ENCODE measurements at regions not wholly inside any gene's neighbourhood (a gene's known extent, or its start where the extent isn't known, plus 50 kb on each side); places are given as distances from the start of the nearest gene placed in this dataset.
"Not testable (repeated sequence)": the region's sequence is repeated elsewhere in the genome, so short reads cannot be mapped to it uniquely, and the experiment has no call there.

DNA sequence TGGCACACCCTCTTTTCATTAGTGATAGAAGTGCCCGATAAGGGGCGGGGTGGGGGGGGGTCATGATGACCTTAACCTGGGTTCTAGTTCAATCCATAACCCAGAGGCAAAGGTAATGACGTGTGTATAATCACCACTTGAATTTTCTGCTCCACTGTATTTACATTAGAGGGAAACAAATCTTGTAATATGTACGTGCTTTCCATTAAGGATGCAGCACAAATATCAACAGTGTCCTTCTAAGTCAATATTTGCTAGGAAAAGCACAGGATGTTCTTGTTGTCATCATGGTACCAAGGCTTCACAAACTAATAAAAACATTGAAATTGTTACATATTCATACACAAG is 121.2 kb upstream of the SLC38A2 start:
- FAIRE-seq (no peak), DNase-seq (ENCODE audit: low spot score) (no peak)

DNA sequence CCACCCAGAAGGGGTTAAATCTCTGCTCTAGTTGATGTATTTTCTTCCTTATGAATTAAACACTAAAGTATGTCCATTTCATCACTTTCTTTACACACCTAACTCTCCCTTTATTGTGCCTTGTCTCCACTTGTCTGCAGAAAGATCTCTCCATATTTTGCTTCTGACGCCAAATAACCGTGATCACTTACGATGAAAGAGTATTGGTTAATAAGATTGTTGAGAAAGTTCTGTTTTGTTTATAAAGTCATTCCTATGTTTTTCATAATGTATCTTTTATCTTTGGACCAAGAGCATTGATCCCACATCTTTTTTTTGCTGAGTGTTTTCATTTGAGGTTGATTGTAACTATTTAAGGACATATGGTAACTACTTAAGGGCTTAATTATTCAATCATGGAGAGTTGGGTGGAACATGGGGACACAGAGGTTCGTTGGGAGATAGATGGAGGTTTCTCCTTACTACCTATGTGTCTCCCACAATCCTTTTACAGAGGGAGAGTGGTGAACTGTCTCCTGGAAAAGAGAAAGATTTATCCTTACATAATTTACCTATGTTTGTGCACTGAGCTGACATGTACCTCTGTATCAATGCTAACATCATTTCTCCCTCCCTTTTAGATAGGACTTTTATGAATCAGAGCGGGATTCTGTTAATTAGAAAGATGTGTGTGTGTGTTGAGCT is 120.7 kb upstream of the SLC38A2 start:
- FAIRE-seq (no peak), DNase-seq (ENCODE audit: low spot score) (no peak)

DNA sequence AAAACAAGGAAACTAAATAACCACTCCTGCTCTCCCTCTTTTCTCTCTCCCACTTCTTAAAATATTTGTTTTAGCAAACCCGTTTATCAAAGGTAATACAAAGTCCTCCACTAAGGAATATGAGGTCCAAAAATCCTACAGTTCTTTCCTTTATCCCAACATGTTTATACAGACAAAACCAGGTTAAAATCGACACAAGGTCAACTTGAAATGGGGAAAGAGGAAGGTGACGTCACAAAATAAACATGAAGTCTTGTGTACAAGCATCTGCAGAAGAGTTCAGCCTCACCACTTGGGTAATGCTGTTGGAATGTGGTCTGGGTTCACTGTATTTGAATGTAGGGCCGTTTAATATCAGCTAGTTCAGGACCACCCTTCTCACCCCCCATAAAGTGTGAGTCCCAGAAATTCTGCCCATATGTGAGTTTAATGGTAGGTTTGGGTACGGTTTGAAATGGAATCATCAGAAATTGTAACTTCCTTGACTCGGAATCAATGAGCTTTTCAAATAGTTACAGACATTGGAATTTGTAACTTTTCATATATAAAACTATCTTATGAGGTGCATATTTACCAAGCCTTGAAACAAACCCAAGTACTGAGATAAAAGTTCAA is 120.0 kb upstream of the SLC38A2 start:
- peak; percentile 51 for DNase-seq (ENCODE audit: low spot score)
- no peak for FAIRE-seq

DNA sequence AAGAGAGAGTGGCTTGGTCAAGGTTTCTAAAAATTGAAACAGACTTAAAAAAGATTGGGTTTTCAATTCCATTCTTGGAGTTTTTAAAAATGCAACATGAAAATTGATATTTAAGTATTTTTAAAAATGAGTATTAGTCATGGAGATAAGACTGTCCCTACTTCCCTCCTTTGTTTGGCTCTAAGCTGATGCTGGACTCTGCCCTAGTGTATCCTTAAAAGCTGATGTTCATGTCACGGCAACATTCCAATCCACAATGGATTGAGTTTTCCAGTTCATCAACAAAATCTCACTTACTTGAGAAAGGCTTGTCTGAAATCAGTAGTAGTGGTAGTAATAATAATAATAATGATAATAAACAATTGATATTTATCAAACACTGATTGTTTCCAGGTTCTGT is 119.0 kb upstream of the SLC38A2 start:
- no peak for FAIRE-seq
- no peak for DNase-seq (ENCODE audit: low spot score)

DNA sequence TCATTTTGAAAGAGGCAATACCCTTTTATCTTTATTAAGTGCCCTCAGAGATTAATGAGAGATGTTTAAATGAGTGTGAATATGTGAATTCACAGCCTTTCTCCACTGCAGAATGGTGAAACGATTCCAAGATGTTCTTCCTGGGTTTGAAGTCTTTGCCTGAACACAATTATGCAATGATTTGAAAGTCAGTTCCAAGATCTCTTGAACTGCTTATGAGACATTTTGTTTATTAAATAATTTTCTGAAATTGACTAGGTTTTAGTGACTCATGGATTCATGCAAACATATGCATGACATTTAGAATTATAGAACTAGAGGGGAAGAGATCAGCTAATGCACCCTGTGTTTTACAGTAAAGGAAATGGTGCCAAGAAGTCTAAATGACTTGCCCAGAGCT is 118.1 kb upstream of the SLC38A2 start:
- DNase-seq (ENCODE audit: low spot score), result no peak
- no peak for FAIRE-seq

DNA sequence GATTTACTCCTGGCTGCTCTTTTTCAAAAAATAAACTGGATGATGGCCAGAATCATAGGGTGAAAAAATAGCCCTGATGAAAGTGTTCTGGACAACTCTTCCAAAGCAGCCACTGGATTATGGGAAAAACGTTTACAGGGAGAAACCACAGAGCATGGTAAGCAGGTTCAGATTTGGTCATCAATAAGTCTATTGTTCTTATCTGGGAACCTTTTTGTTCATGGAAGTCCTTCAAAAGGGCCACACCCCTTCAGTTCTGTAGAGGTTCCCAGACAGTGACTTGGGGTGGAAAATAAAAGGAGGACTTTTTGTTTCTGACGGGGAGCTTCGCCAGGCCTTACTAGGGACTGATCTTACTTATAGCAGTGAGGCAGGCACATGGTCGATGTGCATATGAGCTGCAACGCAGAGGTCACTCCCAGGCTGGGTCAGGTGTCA is 117.4 kb upstream of the SLC38A2 start:
- peak; percentile 35 for DNase-seq (ENCODE audit: low spot score)
- FAIRE-seq, result no peak

DNA sequence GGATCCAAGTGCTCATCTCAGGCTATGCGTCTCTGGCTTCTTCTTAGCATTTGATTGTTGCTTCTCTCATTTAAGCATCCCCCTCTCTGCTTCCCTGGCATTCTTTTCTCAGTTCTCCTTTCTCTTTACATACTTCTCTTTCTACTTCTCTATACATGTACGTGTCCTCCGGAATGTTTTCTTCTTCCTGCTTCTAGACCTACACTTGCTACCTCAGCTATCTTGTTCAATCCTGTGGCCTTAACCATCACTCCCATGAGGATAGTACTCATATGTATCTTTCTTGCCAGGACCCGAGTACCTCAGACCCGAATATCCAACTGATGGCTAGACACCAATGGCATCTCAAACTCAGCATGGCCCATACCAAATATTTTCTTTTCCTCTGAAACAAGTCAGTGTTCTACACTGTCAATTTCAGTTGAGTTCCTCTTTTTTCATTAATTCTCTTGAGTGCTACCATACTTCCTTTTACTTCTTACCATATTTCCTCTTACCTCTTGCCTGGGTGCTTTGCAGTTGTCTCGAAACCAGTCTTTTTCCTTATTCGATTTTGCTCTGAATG is 115.1 kb upstream of the SLC38A2 start:
- no peak for FAIRE-seq
- DNase-seq (ENCODE audit: low spot score), result no peak

DNA sequence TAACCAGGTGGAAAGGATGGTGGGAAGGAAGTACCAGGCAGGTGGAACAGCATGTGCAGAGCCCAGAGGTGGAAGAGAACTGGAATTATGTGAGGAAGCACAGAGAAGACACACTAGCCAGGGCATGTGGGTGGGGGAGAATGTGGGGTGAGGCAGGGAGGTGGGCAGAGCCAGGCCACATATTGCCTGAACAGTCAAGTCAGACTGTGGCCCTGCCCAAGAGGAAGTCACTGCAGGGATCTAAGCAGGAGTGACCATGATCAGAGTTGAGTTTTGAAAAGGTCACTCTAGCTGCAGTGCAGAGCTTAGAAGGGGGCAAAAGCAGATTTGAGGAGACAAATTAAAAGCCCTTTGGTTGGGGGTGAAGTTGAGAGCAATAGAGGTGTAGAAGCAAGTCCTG is 114.0 kb upstream of the SLC38A2 start:
- no peak for FAIRE-seq
- no peak for DNase-seq (ENCODE audit: low spot score)

DNA sequence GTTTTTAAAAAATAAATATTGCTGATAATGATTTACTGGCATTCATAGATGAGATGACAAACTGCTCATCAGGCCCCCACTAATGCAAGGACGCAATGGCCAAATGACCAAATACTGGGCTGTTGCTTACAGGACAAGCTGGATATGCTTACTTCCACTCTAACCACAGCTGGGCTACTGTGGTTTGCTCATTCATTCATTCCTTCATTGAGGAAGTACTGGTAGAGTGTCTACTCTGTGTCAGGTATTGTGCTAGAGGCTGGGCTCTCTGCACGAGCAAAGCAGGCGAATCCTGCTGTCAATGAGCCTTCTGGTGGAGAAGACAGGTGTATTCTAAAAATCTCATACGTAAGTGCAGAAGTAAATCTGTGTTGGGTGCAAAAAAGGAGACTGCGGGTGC is 113.3 kb upstream of the SLC38A2 start:
- no peak for FAIRE-seq
- DNase-seq (ENCODE audit: low spot score), result no peak

DNA sequence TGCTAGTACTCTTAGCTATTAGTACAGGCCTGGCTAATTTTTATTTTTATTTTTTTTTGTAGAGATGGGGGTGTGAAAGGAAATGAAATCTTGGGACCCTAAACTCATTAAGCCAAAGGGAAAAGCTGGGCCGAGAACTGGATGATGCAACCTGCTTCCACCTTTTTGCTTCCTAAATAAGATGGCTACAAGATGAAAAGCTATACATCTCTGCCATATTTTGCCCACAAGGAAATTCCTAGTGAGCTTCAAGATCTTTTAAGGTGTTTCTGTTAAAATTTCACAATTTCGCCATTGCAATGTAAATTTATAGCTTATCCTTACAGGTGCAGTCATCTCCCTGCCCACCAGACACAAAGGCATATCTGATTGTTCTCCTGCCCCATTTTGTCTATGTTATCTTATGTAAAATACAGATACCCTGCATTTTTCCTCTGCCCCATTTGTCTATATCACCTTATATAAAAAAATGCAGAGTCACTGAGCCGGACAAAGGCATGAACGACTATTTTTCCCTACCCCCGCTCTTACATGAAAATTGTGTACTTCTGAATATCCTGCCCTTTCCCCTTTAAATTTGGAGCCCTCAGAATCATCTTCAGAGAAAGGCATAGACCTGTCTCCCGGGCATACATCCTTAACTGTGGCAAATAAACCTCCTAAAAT is 112.0 kb upstream of the SLC38A2 start:
- FAIRE-seq (no peak), DNase-seq (ENCODE audit: low spot score) (no peak)

DNA sequence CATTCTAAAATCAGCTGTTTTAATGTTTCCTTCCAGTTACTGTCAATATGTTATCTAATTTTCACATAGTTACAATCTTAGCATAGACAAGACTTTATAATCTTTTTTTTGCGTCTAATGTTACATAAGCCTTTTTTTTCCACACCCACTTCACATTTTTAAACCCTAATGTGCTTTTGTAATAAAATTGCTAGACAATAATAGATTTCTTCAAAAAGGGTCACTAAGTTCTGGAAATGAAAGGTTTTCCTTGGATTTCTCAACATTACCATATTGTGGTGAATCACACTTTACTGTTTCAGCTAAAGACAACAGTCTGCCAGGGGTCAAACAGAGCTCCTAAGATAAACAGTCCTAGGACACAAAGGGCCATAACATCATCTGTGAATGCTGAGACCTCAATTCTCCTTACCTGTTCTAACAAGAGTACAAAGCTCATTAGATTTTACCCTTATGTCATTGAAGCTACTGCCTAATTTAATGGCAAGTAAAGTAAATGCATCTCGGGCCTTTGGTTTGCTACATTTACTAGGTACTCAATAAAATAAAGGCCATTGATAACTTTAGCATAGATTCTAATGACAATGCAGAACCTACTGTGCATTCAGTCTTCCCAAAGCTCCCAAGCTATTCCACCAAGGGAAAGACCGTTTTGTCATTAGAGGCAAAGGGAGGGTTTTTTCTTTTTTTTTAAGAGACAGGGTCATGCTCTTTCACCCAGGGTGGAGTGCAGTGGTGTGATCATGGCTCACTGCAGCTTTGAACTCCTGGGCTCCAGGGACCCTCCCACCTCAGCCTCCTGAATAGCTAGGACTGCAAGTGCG is 111.2 kb upstream of the SLC38A2 start:
- DNase-seq (ENCODE audit: low spot score) (no peak), FAIRE-seq (no peak)

DNA sequence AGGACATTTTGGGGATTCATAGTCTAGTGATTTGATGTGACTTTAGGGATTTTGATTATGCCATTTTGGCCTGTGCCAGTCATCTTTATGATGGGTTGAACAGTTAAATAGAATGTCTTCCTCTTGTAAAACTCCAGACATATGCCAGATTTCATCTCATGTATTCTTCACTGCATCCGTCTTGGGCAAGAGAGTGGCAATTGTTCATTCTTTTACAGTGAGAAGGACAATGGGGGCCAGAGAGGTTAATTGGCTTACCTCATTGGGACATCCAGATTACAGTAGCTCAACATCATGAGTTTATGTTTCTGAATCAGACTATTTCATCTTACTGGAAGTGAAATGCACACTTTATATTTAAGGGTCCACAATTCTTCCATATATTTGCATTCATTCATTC is 108.2 kb upstream of the SLC38A2 start:
- no peak for DNase-seq (ENCODE audit: low spot score)

DNA sequence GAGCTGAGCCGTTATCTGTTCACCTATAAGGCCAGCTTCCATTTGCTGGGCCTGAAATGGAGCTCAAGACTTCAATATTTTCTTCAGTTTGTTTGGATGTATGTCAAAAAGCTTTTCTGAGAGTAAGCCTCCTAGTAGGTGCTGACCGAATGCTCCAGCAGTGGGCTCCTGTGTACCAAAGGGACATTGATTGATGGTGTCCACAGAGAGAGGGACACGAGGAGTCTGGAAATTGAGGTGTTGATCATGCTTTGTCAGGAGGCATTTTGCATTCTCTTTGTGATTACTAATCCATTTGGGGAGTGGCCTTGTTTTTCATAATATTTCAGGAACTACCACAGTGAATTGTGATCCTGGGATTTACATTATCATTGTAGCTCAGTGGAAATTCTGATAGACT is 107.7 kb upstream of the SLC38A2 start:
- no peak for DNase-seq (ENCODE audit: low spot score)
- FAIRE-seq, result no peak

More for the DNA sequence above, 108.2 kb upstream of the SLC38A2 start:
- no peak for FAIRE-seq

DNA sequence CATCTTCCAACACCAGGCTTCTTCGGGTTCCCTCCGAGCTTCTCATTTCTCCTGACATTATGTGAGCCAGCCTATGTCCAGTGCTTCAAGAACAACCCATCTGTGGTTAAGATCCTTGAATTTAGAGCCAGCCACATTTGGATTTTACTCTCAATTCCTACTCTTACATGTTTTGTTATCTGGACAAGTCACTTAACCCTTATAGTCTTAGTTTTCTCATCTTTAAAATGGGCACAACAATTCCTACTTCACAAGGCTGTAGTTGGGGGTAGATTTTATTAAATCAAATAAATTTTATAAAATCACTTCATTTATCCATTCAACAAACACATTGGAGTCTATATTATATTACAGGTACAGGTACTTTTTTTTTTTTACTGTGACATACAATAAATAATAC is 105.5 kb upstream of the SLC38A2 start:
- no peak for FAIRE-seq
- no peak for DNase-seq (ENCODE audit: low spot score)

DNA sequence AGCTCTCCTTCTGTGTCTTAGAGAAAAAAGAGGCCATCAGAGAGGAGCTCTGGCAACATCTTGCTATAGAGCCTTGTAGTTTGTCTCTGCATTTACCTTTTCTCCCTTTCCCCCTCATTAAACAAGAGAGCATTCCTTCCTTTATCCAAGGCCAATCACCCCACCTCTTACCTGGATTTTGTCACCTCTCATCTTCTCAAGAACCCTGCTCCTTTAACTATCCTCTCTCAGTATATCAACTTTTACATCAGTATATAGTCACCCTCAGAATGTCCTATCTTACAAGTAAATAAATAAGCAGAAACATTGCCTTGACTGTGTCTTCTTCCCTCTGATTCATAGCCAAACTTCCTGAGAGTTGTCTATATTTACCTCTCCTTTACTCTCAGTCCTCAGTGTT is 105.0 kb upstream of the SLC38A2 start:
- no peak for DNase-seq (ENCODE audit: low spot score)
- no peak for FAIRE-seq

DNA sequence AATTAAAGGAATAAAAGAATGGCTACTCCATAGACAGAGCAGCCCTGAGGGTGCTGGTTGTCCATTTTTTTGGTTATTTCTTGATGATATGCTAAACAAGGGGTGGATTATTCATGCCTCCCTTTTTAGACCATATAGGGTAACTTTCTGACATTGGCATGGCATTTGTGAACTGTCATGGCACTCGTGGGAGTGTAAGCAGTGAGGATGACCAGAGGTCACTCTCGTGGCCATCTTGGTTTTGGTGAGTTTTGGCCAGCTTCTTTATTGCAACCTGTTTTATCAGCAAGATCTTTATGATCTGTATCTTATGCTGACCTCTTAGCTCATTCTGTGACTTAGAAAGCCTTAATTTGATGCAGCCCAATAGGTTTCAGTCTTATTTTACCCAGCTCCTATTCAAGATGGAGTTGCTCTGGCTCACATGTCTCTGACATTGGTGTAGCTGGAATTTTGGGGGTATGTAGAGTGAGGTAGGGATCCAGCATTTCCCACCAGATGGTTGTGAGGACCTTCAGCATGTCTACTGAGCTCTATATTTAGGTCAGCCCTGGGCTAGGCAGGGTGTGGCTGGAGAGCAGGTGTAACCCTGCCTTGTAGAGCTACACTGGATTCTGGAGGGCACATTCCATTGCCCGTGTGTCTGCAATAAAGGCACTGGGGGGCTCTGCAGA is 103.5 kb upstream of the SLC38A2 start:
- DNase-seq (ENCODE audit: low spot score), result no peak
- FAIRE-seq, result no peak

DNA sequence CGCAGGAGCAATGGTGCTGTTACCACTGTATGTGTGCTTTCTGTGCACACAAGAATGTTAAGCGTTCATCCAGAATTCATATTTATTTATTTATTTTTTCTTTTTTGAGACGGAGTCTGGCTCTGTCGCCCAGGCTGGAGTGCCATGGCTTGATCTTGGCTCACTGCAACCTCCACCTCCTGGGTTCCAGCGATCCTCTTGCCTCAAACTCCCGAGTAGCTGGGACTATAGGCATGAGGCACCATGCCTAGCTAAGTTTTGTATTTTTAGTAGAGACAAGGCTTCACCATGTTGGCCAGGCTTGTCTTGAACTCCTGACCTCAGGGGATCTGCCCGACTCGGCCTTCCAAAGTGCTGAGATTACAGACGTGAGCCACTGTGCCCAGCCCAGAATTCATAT is 101.8 kb upstream of the SLC38A2 start:
- not testable (repeated sequence) for DNase-seq (ENCODE audit: low spot score); FAIRE-seq

DNA sequence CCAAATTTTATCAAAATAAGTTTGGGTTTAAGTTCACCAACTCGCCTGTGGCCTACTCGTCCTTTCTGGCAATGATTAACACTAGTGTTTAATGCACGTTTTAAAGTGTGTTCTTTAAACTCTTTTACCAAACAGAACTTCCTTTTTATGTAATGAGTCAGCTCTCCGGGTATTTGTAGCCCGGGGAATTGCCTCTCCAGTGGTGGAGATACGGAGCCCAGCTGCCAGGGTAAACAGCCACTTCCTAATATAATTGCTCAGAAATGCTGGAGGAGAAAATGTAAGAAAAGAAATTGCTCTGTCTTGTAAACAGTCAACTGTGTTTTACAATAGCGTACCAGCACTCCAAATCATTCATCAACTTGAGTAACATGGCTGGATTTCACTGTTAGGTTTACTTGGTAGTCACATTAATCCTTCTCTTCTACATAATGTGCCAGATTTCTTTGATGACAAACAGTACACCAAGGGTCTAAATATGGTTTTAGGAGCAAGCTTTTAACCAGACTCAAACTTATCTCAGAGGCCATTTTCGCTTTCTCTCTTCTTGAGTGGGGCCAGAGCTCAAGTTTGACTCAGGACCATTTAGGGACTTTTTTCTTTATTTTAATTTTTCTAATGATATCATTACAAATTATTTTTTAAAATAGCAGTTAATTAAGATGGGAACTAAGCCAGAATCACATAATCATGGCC is 101.2 kb upstream of the SLC38A2 start:
- DNase-seq (ENCODE audit: low spot score) (peak; percentile 69), FAIRE-seq (no peak)

DNA sequence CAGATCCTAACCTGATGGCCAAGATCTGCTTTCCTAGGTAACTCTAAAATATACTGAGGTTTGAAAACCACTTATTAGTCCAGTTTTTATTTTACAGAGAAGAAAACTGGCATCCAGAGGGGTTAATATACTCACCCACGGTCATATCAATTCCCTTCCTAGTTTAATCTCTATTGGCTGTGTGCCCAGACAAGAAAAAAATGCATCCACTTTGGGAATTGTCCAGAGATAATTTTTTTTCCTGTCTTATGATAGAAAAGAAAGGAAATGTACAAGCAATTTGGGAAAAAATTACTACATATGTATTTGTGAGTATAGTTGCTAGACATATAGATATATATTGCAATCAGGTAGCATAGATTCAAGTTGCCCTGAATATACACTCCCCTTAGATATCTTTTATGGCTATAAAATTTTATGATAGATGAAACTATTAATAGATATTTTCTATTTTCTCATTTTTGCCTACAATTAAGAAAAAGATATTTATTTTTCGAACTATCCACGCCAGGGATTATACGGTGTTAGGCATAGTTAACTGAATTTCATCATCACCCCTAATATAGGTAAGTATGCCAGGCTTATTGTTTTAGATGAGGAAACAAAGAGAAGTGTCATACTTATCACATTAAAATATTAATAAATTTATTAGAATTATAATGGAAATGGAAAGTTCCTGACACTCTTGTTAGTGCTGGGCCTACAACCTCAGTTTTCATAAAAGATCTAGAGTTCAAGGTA is 100.5 kb upstream of the SLC38A2 start:
- DNase-seq (ENCODE audit: low spot score), result no peak
- FAIRE-seq, result no peak

DNA sequence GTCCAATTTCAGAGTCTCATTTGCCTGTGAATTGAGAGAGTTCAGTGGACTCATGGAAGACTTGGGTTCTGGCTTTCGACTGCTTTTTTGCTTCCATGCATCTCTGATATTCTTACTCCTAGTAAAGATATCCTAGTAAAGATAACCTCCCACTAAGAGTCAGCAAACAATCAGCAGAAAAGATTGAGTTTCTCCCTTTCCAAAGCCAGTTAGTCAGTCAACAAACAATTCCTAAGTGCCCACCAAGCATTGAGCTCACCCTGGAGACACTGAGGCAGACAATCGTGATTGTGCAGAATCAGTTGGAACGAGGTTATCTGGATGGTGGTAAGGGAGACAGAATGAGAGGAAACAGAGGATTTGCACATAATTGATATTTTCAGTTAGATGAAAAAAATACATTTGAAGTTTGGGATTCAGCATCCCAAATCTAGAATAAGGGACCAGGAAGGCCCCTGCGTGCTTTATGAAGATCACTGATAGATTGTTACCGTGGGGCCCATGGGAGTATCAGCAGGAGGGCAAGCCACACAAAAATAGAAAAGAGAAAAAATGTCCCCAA is 99.7 kb upstream of the SLC38A2 start:
- FAIRE-seq, result no peak
- DNase-seq (ENCODE audit: low spot score), result no peak

Data from urothelium cell line (cell line).